H9 (cell line): ENCODE measurements at regions not wholly inside any gene's neighbourhood (a gene's known extent, or its start where the extent isn't known, plus 50 kb on each side); places are given as distances from the start of the nearest gene placed in this dataset.

Experiments used
- DNase-seq: peaks from one replicate; pipeline ENCODE4 v3.0.0-alpha.2; 2017
- H2AFZ ChIP-seq: one replicate; pipeline ENCODE4 v1.6.1; 2013; ENCODE audit warnings: mild to moderate bottlenecking, low read length, control low read depth, moderate library complexity
- H2AK5ac ChIP-seq: 2 replicates; pipeline ENCODE4 v1.6.1; 2013; ENCODE audit warnings: low read length, control low read depth, mixed read lengths; ENCODE audit not compliant: insufficient read length
- H2BK120ac ChIP-seq: one replicate; pipeline ENCODE4 v1.6.1; 2013; ENCODE audit warnings: low read depth, mild to moderate bottlenecking, low read length, control low read depth, inconsistent platforms; ENCODE audit not compliant: poor library complexity, severe bottlenecking
- H2BK12ac ChIP-seq: 2 replicates; pipeline ENCODE4 v1.6.1; 2013; ENCODE audit warnings: low read length, control low read depth, mixed read lengths, low read depth; ENCODE audit not compliant: insufficient read length
- H2BK15ac ChIP-seq: 2 replicates; pipeline ENCODE4 v1.6.1; 2013; ENCODE audit warnings: low read depth, low read length, control low read depth
- H2BK20ac ChIP-seq: one replicate; pipeline ENCODE4 v1.6.1; 2013; ENCODE audit warnings: low read depth, mild to moderate bottlenecking, low read length, control low read depth, inconsistent platforms; ENCODE audit not compliant: poor library complexity, severe bottlenecking
- H2BK5ac ChIP-seq: 2 replicates; pipeline ENCODE4 v1.6.1; 2013; ENCODE audit warnings: low read length, control low read depth, mixed read lengths; ENCODE audit not compliant: insufficient read length
- H3K14ac ChIP-seq: 2 replicates; pipeline ENCODE4 v1.6.1; 2013; ENCODE audit warnings: low read length, control low read depth; ENCODE audit not compliant: insufficient read depth
- H3K18ac ChIP-seq: 2 replicates; pipeline ENCODE4 v1.6.1; 2013; ENCODE audit warnings: low read depth, mild to moderate bottlenecking, mixed read lengths, low read length, control low read depth; ENCODE audit not compliant: insufficient read length
- H3K23ac ChIP-seq: 2 replicates; pipeline ENCODE4 v1.6.1; 2013; ENCODE audit warnings: low read length, control low read depth, mixed read lengths, low read depth; ENCODE audit not compliant: insufficient read length
- H3K23me2 ChIP-seq: 2 replicates; pipeline ENCODE4 v1.6.1; 2013; ENCODE audit warnings: low read depth, mild to moderate bottlenecking, mixed read lengths, low read length, control low read depth; ENCODE audit not compliant: insufficient read length, poor library complexity, severe bottlenecking
- H3K27ac ChIP-seq: 2 replicates; pipeline ENCODE4 v1.5.1; 2013; ENCODE audit warnings: low read length, control low read depth, mixed read lengths, low read depth; ENCODE audit not compliant: insufficient read length
- H3K27me3 ChIP-seq: 2 replicates; pipeline ENCODE4 v1.6.1; 2013; ENCODE audit warnings: low read length, control low read depth, inconsistent platforms; ENCODE audit not compliant: insufficient read depth
- H3K4ac ChIP-seq: 2 replicates; pipeline ENCODE4 v1.6.1; 2013; ENCODE audit warnings: low read depth, mild to moderate bottlenecking, control low read depth, inconsistent platforms, low read length, moderate library complexity
- H3K4me1 ChIP-seq: 2 replicates; pipeline ENCODE4 v1.6.1; 2013; ENCODE audit warnings: low read length, control low read depth, inconsistent platforms; ENCODE audit not compliant: insufficient read depth
- H3K4me2 ChIP-seq: 2 replicates; pipeline ENCODE4 v1.6.1; 2013; ENCODE audit warnings: low read length, control low read depth, mixed read lengths; ENCODE audit not compliant: insufficient read length, insufficient read depth
- H3K56ac ChIP-seq: 2 replicates; pipeline ENCODE4 v1.6.1; 2013; ENCODE audit warnings: low read depth, mild to moderate bottlenecking, mixed read lengths, low read length, control low read depth; ENCODE audit not compliant: insufficient read length
- H3K79me1 ChIP-seq: 2 replicates; pipeline ENCODE4 v1.6.1; 2013; ENCODE audit warnings: low read depth, mild to moderate bottlenecking, moderate library complexity, low read length, control low read depth, inconsistent platforms; ENCODE audit not compliant: insufficient read depth, poor library complexity, severe bottlenecking
- H3K79me2 ChIP-seq: 2 replicates; pipeline ENCODE4 v1.6.1; 2013; ENCODE audit warnings: low read length, control low read depth, inconsistent platforms; ENCODE audit not compliant: insufficient read depth
- H3K9ac ChIP-seq: 2 replicates; pipeline ENCODE4 v1.6.1; 2013; ENCODE audit warnings: low read length, control low read depth, mixed read lengths; ENCODE audit not compliant: insufficient read length; ENCODE audit errors: extremely low read depth
- H3K9me3 ChIP-seq: one replicate; pipeline ENCODE4 v1.6.1; 2013; ENCODE audit warnings: low read depth, low read length, inconsistent platforms; ENCODE audit not compliant: control insufficient read depth
- H3T11ph ChIP-seq: one replicate; pipeline ENCODE4 v1.6.1; 2013; ENCODE audit warnings: mild to moderate bottlenecking, low read length, control low read depth, inconsistent platforms
- H4K20me1 ChIP-seq: one replicate; pipeline ENCODE4 v1.6.1; 2013; ENCODE audit not compliant: control insufficient read depth, insufficient read length, insufficient read depth
- H4K5ac ChIP-seq: 2 replicates; pipeline ENCODE4 v1.6.1; 2013; ENCODE audit warnings: low read depth, mild to moderate bottlenecking, mixed read lengths, low read length, control low read depth; ENCODE audit not compliant: insufficient read length
- H4K8ac ChIP-seq: replicated peaks from 2 replicates; pipeline ENCODE4 v1.6.1; 2013; ENCODE audit warnings: low read length, control low read depth, mixed read lengths, low read depth; ENCODE audit not compliant: insufficient read length
- H4K91ac ChIP-seq: 2 replicates; pipeline ENCODE4 v1.6.1; 2013; ENCODE audit warnings: low read depth, mild to moderate bottlenecking, moderate library complexity, mixed read lengths, low read length, control low read depth; ENCODE audit not compliant: insufficient read length
- H3K27ac Mint-ChIP-seq, 3 experiments: 2 replicates in 2 of 3; 3 replicates in 1 of 3; pipeline ENCODE4 v1.8.0; 2020 to 2021; ENCODE audit warnings: mixed read lengths in 3 of 3, mild to moderate bottlenecking in 1 of 3, moderate library complexity in 1 of 3
- H3K27me3 Mint-ChIP-seq: 2 replicates; pipeline ENCODE4 v1.8.0; 2021; ENCODE audit warnings: low read depth, mild to moderate bottlenecking, moderate library complexity, mixed read lengths
- H3K36me3 Mint-ChIP-seq, 3 experiments: 2 replicates in 2 of 3; 3 replicates in 1 of 3; pipeline ENCODE4 v1.8.0; 2020 to 2021; ENCODE audit warnings: low read depth in 3 of 3, mixed read lengths in 3 of 3; ENCODE audit not compliant: insufficient read depth in 1 of 3
- H3K4me1 Mint-ChIP-seq, 2 experiments: 2 replicates each; pipeline ENCODE4 v1.8.0; 2020; ENCODE audit warnings: mixed read lengths in 2 of 2
- H3K4me3 Mint-ChIP-seq, 2 experiments: 2 replicates in 1 of 2; 3 replicates in 1 of 2; pipeline ENCODE4 v1.8.0; 2020 to 2021; ENCODE audit warnings: mild to moderate bottlenecking in 2 of 2, mixed read lengths in 2 of 2, moderate library complexity in 1 of 2
- H3K9me3 Mint-ChIP-seq, 2 experiments: 2 replicates in 1 of 2; 3 replicates in 1 of 2; pipeline ENCODE4 v1.8.0; 2020; ENCODE audit warnings: mild to moderate bottlenecking in 2 of 2, mixed read lengths in 2 of 2, moderate library complexity in 1 of 2
- WGBS: extraction: QIAGEN DNeasy Blood & Tissue Kit; methylation state at CpG from one replicate; pipeline ENCODE4 v1.1.7; 2013; ENCODE audit warnings: missing lambda C conversion rate, low lambda C conversion rate, mixed read lengths; ENCODE audit not compliant: insufficient read length; ENCODE audit errors: extremely low coverage; 5-methylcytosine and 5-hydroxymethylcytosine counted together
- TF ChIP-seq, protein P1 (sequence below): fragments of 200-600 bp; sonication (generic); conservative IDR thresholded peaks from 3 replicates; pipeline ENCODE4 v1.8.0; 2021; ENCODE audit warnings: antibody characterized with exemption, mild to moderate bottlenecking

DNA sequence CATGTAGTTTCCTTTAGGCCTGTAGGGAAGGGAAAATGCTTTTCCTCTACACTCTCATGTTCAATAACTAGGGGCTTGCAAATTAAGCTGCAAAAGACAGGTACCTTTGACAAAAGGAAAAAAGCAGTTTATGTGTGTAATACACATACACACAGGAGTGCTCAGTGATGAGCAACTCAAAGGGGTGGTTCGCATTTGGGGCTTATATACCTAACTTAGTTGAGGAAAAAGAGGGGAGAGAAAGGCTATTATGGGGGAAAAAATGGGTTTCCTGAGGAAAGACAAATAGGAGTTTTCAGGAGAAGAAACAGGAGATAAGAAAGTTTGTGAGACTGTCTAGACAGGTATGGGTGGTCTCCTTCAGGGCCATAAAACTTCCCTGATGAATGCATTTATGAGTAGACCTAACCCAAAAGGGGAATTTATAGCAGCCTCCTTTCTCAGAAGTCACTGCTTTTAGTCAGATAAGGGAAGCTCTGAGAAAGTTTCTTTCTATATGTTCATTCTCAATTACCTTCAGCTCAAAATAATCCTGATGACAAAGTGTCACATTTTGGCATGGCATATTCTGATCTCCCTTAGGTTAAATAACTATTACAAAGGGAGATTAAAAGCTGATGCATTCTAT lies 55.2 kb upstream of the EZH2 start:
- H4K91ac ChIP-seq = no peak overlapping the region
- H3K9me3 ChIP-seq = no peaks in the 10 kb centered on the region
- H2BK120ac ChIP-seq = no peak overlapping the region
- no peaks in the 10 kb centered on the region for H3K79me1 ChIP-seq
- no peak overlapping the region for H3K9ac ChIP-seq
- Mint-ChIP-seq H3K27me3 (peaks cover 9% of the 10 kb centered on the region; the same call in 1 of the 2 replicates), H3K36me3 (no peaks in the 10 kb centered on the region), H3K4me1 (peaks cover 5 to 7% of the 10 kb centered on the region in 2 experiments; a peak in 3 of 4 replicates), H3K9me3 (no peaks in the 10 kb centered on the region), H3K27ac (0 out of 7 replicates have a peak overlapping the region, but pooled peaks of 1 of the 3 experiments have one; percentile 4), H3K4me3 (no peak overlapping the region)
- no peak overlapping the region for H3K4ac ChIP-seq
- no CpG with 5 or more reads among the region's 1 CpG for WGBS
- DNase-seq = no peak
- H3K79me2 ChIP-seq = no peaks in the 10 kb centered on the region
- H3K27ac ChIP-seq = no peak overlapping the region
- no peak overlapping the region for H4K8ac ChIP-seq
- H2BK20ac ChIP-seq = no peak overlapping the region
- H3K23ac ChIP-seq = no peak overlapping the region
- no peak overlapping the region for H2BK15ac ChIP-seq
- no peak overlapping the region for H3K18ac ChIP-seq
- H3K14ac ChIP-seq = no peak overlapping the region
- H2BK12ac ChIP-seq = no peak overlapping the region
- no peak overlapping the region for H3K56ac ChIP-seq
- no peaks in the 10 kb centered on the region for H3K4me1 ChIP-seq
- H3T11ph ChIP-seq = no peak overlapping the region
- H4K20me1 ChIP-seq = no peaks in the 10 kb centered on the region
- H2AFZ ChIP-seq = no peak overlapping the region
- no peak overlapping the region for H3K4me2 ChIP-seq
- H2AK5ac ChIP-seq = no peak overlapping the region
- H3K27me3 ChIP-seq = no peaks in the 10 kb centered on the region
- no peak overlapping the region for H4K5ac ChIP-seq
- H2BK5ac ChIP-seq = no peak overlapping the region
- TF ChIP-seq, protein P1, sequence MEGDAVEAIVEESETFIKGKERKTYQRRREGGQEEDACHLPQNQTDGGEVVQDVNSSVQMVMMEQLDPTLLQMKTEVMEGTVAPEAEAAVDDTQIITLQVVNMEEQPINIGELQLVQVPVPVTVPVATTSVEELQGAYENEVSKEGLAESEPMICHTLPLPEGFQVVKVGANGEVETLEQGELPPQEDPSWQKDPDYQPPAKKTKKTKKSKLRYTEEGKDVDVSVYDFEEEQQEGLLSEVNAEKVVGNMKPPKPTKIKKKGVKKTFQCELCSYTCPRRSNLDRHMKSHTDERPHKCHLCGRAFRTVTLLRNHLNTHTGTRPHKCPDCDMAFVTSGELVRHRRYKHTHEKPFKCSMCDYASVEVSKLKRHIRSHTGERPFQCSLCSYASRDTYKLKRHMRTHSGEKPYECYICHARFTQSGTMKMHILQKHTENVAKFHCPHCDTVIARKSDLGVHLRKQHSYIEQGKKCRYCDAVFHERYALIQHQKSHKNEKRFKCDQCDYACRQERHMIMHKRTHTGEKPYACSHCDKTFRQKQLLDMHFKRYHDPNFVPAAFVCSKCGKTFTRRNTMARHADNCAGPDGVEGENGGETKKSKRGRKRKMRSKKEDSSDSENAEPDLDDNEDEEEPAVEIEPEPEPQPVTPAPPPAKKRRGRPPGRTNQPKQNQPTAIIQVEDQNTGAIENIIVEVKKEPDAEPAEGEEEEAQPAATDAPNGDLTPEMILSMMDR = no peak
- peaks cover 3% of the 10 kb centered on the region for H3K23me2 ChIP-seq
